ENCODE measurements at regions not wholly inside any gene's neighbourhood (a gene's known extent, or its start where the extent isn't known, plus 50 kb on each side); places are given as distances from the start of the nearest gene placed in this dataset.

- TF ChIP-seq POLR2A (IDR thresholded peaks at IDR 0.05) (no peak), POLR2AphosphoS5 (IDR thresholded peaks at IDR 0.05) (no peak)
Observed at GRCh38 chr9:80440724-80441123, 869.0 kb downstream of the TLE4 start.

All from sigmoid colon (tissue), 4 donors.